ENCODE measurements at regions not wholly inside any gene's neighbourhood (a gene's known extent, or its start where the extent isn't known, plus 50 kb on each side); places are given as distances from the start of the nearest gene placed in this dataset.

DNA sequence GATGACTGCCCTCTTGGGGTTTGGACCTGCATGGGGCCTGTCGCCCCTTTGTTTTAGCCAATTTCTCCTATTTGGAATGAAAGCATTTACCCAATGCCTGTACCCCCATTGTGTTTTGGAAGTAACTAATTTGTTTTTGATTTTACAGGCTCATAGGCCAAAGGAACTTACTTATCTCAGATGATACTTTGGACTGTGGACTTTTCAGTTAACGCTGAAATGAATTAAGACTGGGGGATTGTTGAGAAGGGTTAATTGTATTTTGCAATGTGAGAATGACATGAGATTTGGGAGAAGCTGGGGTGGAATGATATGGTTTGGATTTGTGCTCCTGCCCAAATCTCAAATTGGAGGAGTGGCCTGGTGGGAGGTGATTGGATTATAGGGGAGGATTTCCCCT is 185.8 kb upstream of the PHYHIPL start:
- ChIA-PET POLR2A (no interaction called here), CTCF (no interaction called here)
- DNase-seq, result no peak
- Histone ChIP-seq H3K27me3 (replicated peaks in 1 of 4; ENCODE audit: control extremely low read depth in 1 of 4, control insufficient read depth in 3 of 4, insufficient read depth in 4 of 4, low read length in 3 of 4) (no peaks in the 10 kb centered on the region), H3K27ac (ENCODE audit: low read length in 2 of 2) (no peak overlapping the region), H4K20me1 (ENCODE audit: control insufficient read depth, insufficient read depth, low read length, poor library complexity, severe bottlenecking) (no peaks in the 10 kb centered on the region), H3K79me2 (ENCODE audit: control insufficient read depth, insufficient read depth, low read length) (no peaks in the 10 kb centered on the region), H3K4me1 (ENCODE audit: control insufficient read depth in 2 of 2, insufficient read depth in 2 of 2, low read length in 2 of 2) (no peaks in the 10 kb centered on the region), H3K4me3 (ENCODE audit: control extremely low read depth in 1 of 5, extremely low read depth in 1 of 5, insufficient read depth in 1 of 5, low read depth in 2 of 5, low read length in 4 of 5) (no peak overlapping the region), H3K36me3 (replicated peaks in 1 of 2; ENCODE audit: control extremely low read depth in 1 of 2, control insufficient read depth in 1 of 2, extremely low read depth in 1 of 2, insufficient read depth in 2 of 2, low read length in 1 of 2) (no peaks in the 10 kb centered on the region), H2AFZ (ENCODE audit: insufficient read depth, low read depth, low read length, poor library complexity, severe bottlenecking) (no peak overlapping the region), H3K4me2 (replicated peaks; ENCODE audit: low read depth, low read length, poor library complexity, severe bottlenecking) (no peak overlapping the region), H3K9ac (ENCODE audit: low read length) (no peak overlapping the region), H3K9me3 (ENCODE audit: control extremely low read depth in 1 of 3, control insufficient read depth in 2 of 3, insufficient read depth in 1 of 3, low read length in 2 of 3) (peaks cover 0 to 9% (median 0%) of the 10 kb centered on the region in 3 donors)
- H3K27ac Mint-ChIP-seq, result no peak overlapping the region
- intact Hi-C loops (cut with micrococcal nuclease), result no loop called here
- peaks cover 10% of the 10 kb centered on the region for H3K9me3 Mint-ChIP-seq (ENCODE audit: insufficient read depth)
- H3K4me1 Mint-ChIP-seq, result no peaks in the 10 kb centered on the region
- WGBS (ENCODE audit: insufficient coverage), result 93% methylated on average over 2 of the region's 2 CpGs
- no peak overlapping the region for H3K4me3 Mint-ChIP-seq
- TF ChIP-seq EZH2 (IDR thresholded peaks at IDR 0.05; ENCODE audit: borderline replicate concordance, insufficient read depth, low read depth, low read length, poor library complexity, severe bottlenecking), result no peak
- TF ChIP-seq, protein P1, sequence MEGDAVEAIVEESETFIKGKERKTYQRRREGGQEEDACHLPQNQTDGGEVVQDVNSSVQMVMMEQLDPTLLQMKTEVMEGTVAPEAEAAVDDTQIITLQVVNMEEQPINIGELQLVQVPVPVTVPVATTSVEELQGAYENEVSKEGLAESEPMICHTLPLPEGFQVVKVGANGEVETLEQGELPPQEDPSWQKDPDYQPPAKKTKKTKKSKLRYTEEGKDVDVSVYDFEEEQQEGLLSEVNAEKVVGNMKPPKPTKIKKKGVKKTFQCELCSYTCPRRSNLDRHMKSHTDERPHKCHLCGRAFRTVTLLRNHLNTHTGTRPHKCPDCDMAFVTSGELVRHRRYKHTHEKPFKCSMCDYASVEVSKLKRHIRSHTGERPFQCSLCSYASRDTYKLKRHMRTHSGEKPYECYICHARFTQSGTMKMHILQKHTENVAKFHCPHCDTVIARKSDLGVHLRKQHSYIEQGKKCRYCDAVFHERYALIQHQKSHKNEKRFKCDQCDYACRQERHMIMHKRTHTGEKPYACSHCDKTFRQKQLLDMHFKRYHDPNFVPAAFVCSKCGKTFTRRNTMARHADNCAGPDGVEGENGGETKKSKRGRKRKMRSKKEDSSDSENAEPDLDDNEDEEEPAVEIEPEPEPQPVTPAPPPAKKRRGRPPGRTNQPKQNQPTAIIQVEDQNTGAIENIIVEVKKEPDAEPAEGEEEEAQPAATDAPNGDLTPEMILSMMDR (IDR thresholded peaks at IDR 0.05), result no peak
- H3K27me3 Mint-ChIP-seq, result no peaks in the 10 kb centered on the region
- ATAC-seq (ENCODE audit: low read depth), result no peak

DNA sequence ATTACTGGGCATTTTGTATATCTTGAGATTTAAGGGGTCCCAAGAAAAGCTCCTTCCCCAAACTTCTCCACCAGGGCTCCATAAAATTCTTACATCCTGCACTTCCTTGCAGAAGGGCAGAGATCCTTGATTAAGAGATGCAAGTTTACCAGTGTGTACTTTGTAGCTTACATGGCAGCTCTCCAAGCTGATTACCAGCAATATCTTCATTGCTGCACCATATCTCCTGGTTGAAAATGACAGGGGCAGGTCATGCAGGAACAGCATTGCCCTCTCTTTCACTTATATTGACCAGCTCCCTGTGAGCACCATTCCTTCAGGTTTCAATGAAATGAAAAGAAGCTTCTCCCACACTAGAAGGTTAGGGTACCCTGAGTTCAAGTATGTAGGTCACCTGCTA is 184.6 kb upstream of the PHYHIPL start:
- Histone ChIP-seq H3K36me3 (replicated peaks in 1 of 2; ENCODE audit: control extremely low read depth in 1 of 2, control insufficient read depth in 1 of 2, extremely low read depth in 1 of 2, insufficient read depth in 2 of 2, low read length in 1 of 2) (no peaks in the 10 kb centered on the region), H3K9me3 (ENCODE audit: control extremely low read depth in 1 of 3, control insufficient read depth in 2 of 3, insufficient read depth in 1 of 3, low read length in 2 of 3) (peaks cover 0 to 9% (median 0%) of the 10 kb centered on the region in 3 donors), H4K20me1 (ENCODE audit: control insufficient read depth, insufficient read depth, low read length, poor library complexity, severe bottlenecking) (no peaks in the 10 kb centered on the region), H3K79me2 (ENCODE audit: control insufficient read depth, insufficient read depth, low read length) (no peaks in the 10 kb centered on the region), H3K4me3 (ENCODE audit: control extremely low read depth in 1 of 5, extremely low read depth in 1 of 5, insufficient read depth in 1 of 5, low read depth in 2 of 5, low read length in 4 of 5) (no peak overlapping the region), H2AFZ (ENCODE audit: insufficient read depth, low read depth, low read length, poor library complexity, severe bottlenecking) (no peak overlapping the region), H3K9ac (ENCODE audit: low read length) (no peak overlapping the region), H3K4me1 (ENCODE audit: control insufficient read depth in 2 of 2, insufficient read depth in 2 of 2, low read length in 2 of 2) (no peaks in the 10 kb centered on the region), H3K4me2 (replicated peaks; ENCODE audit: low read depth, low read length, poor library complexity, severe bottlenecking) (no peak overlapping the region), H3K27me3 (replicated peaks in 1 of 4; ENCODE audit: control extremely low read depth in 1 of 4, control insufficient read depth in 3 of 4, insufficient read depth in 4 of 4, low read length in 3 of 4) (no peaks in the 10 kb centered on the region), H3K27ac (ENCODE audit: low read length in 2 of 2) (no peak overlapping the region)
- H3K27ac Mint-ChIP-seq, result no peak overlapping the region
- no peak overlapping the region for H3K4me3 Mint-ChIP-seq
- H3K27me3 Mint-ChIP-seq, result no peaks in the 10 kb centered on the region
- POLR2A ChIA-PET, result no interaction called here
- ATAC-seq (ENCODE audit: low read depth), result no peak
- TF ChIP-seq EZH2 (IDR thresholded peaks at IDR 0.05; ENCODE audit: borderline replicate concordance, insufficient read depth, low read depth, low read length, poor library complexity, severe bottlenecking), result no peak
- TF ChIP-seq, protein P1 (IDR thresholded peaks at IDR 0.05), result no peak
- no peak for DNase-seq
- CTCF ChIA-PET, result no interaction called here
- peaks cover 10% of the 10 kb centered on the region for H3K9me3 Mint-ChIP-seq (ENCODE audit: insufficient read depth)
- intact Hi-C loops (cut with micrococcal nuclease), result no loop called here
- H3K4me1 Mint-ChIP-seq, result no peaks in the 10 kb centered on the region

Data from B cell (primary cell).